ENCODE measurements at regions not wholly inside any gene's neighbourhood (a gene's known extent, or its start where the extent isn't known, plus 50 kb on each side); places are given as distances from the start of the nearest gene placed in this dataset.

GRCh38 chrX:16491461-16491860 lies 158.5 kb upstream of the S100G start:
- TF ChIP-seq CTCF (IDR thresholded peaks at IDR 0.05; ENCODE audit: poor library complexity) = no peak
- TF ChIP-seq EZH2 (IDR thresholded peaks at IDR 0.05; ENCODE audit: borderline replicate concordance) = no peak
